ENCODE measurements at regions not wholly inside any gene's neighbourhood (a gene's known extent, or its start where the extent isn't known, plus 50 kb on each side); places are given as distances from the start of the nearest gene placed in this dataset.

DNA sequence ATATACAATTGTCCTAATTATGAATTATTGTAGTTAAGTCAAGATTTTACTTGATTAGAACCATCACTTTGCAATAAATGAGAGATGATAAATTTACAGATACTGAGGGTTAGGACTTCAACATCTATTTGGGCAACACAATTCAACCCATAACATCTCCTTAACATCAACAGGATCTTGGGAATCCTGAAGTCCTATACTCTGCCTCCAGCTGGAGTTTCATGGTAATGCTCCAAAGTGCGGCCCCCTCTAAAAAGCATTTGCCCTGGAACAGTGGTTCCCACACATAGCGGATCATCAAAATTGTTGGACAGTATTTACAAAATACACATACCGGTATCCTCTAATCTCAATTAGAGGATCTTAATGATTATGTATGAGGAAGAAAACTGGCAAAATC lies 618.6 kb downstream of the CENPC start:
- TF ChIP-seq, protein P1, sequence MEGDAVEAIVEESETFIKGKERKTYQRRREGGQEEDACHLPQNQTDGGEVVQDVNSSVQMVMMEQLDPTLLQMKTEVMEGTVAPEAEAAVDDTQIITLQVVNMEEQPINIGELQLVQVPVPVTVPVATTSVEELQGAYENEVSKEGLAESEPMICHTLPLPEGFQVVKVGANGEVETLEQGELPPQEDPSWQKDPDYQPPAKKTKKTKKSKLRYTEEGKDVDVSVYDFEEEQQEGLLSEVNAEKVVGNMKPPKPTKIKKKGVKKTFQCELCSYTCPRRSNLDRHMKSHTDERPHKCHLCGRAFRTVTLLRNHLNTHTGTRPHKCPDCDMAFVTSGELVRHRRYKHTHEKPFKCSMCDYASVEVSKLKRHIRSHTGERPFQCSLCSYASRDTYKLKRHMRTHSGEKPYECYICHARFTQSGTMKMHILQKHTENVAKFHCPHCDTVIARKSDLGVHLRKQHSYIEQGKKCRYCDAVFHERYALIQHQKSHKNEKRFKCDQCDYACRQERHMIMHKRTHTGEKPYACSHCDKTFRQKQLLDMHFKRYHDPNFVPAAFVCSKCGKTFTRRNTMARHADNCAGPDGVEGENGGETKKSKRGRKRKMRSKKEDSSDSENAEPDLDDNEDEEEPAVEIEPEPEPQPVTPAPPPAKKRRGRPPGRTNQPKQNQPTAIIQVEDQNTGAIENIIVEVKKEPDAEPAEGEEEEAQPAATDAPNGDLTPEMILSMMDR (IDR thresholded peaks at IDR 0.05), result no peak
- TF ChIP-seq EP300 (IDR thresholded peaks at IDR 0.05) (no peak), POLR2A (IDR thresholded peaks at IDR 0.05) (no peak), POLR2AphosphoS5 (IDR thresholded peaks at IDR 0.05) (no peak)
